ENCODE measurements at regions not wholly inside any gene's neighbourhood (a gene's known extent, or its start where the extent isn't known, plus 50 kb on each side); places are given as distances from the start of the nearest gene placed in this dataset.
"Not testable (repeated sequence)": the region's sequence is repeated elsewhere in the genome, so short reads cannot be mapped to it uniquely, and the experiment has no call there.

GRCh38 chr6:1445650-1446330 lies 56.4 kb downstream of the FOXF2 start:
- no peak for DNase-seq

DNA sequence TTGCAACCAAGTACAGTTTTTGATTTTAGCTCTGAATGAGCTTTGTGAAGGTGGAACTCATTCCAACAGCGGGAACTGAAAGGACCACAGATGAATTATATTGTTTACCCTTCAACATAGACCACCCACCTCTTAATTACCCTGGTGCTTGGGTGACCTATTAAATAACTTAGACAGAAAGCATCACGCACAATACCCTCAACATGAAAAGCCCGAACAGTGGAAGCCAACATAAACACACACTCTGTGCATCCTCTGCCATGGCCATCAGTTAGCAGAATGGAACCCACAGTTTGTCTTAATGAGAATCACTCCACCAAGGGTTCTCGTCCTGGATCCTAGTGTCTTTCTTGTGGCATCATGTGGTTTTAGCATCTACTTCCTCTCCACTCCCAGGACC lies 60.5 kb downstream of the FOXF2 start:
- DNase-seq: no peak

- no peak for DNase-seq
Measured at GRCh38 chr6:1453024-1453423, 63.6 kb downstream of the FOXF2 start.

DNA sequence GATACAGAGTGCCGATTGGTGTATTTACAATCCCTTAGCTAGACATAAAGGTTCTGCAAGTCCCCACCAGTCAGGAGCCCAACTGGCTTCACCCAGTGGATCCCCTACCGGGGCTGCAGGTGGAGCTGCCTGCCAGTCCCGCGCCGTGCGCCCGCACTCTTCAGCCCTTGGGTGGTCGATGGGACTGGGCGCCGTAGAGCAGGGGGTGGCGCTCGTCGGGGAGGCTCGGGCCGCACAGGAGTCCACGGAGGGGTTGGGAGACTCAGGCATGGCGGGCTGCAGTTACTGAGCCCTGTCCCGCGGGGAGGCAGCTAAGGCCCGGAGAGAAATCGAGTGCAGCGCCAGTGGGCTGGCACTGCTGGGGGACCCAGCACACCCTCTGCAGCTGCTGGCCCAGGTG lies 67.4 kb downstream of the FOXF2 start:
- DNase-seq: not testable (repeated sequence)

GRCh38 chr6:1461207-1461606 lies 71.8 kb downstream of the FOXF2 start:
- peak in 2 of 3 donors; percentile 0 to 17 for DNase-seq

- DNase-seq: no peak
Measured at GRCh38 chr6:1461736-1462135, 72.4 kb downstream of the FOXF2 start.

DNA sequence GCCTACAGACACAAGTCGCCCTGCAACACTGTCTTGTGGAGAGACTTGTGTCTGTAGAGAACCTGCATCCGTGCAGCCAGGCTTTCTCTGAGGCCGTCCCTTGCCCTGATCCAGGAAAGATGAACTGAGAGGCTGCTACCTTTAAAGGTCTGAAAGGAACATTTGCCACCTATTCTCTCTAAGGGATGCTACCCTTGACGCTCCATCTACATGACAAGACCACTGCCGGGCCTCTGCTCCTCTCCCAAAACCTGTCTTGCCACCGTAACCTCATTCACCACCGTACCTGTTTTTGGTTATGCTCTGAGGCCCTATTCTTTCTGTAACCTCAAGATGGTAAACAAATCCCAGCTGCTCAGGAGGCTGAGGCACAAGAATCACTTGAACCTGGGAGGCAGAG lies 73.9 kb downstream of the FOXF2 start:
- DNase-seq: no peak

DNA sequence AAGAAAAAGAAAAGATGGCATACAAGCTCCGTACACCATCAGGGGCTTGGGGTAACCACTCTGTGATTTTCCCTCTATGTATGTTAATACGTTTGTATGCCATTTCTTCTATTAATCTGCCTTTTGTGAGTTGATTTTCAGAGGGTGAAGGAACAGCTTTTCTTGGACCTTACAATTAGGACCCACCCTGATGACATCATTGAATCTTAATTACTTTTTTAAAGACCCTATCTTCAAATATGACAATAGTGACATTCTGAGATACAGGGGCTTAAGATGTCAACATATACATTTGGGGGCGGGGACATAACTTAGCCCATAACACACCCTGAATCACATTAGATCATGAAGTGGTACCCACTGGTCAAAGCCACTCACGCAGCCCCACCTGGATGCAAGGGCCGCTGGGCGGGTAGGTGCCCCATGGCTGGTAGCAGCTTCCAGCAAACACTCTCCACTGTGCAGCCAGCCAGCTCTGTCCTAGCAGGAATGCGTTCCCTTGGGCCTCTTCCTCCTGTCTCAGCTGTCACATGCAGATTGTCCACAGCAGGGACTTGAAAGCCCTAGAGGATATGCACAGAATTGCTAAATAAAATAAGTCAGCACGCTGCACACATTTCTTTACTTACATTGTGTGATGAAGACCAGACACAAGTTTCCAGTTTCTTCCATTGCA lies 74.5 kb downstream of the FOXF2 start:
- DNase-seq: no peak

GRCh38 chr6:1464781-1465370 lies 75.5 kb downstream of the FOXF2 start:
- DNase-seq: no peak

DNA sequence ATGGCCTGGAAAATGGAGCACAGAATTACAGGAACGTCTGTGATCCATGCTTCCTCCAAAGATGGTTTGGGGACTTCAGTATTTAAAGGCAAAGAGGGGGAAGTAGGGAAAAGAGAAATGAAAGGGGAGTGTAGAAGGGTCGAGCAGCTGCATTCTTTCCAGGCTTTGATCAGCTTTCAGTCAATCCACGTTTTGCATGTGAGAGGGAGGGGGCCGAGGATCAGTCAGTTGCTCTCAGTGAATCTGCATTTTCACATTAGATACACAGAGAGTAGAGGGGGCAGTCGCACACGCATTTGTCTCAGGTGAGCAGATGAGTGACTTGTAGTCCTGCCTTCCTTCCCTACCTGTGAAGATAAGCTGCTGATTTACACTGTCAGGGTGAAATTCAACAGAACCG lies 78.8 kb downstream of the FOXF2 start:
- no peak for DNase-seq

DNA sequence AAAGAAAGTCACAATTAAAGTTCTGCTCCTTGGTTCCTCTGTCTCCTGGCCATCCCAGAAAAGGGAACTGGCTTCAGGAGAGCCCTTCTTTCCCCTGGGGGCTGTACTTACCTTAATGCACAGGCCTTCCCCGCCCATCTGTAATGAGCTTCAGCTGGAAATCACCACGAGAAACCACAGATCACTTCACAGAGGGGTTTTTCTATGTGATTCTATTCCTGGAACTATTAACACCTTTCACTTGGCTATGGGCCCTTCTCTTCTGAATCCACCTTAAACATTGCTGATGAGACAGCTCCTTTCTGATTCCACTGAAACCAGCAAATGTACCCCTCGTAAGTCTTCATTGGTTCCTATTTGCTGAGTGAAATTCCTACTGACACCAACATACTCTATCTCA lies 80.7 kb downstream of the FOXF2 start:
- no peak for DNase-seq

DNA sequence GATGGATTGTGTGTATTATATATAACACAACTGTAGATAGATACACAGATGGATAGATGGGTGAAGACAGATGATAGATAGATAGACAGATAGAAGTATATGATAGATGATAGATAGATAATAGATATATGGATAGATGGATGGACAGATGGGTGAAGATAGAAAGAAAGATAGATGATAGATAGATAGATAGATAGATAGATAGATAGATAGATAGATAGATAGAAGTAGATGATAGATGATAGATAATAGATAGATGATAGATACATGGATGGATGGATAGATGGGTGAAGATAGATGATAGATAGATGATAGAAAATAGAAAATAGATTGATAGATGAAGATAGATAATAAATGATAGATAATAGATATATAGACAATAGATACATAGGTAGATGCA lies 83.3 kb downstream of the FOXF2 start:
- no peak for DNase-seq

DNA sequence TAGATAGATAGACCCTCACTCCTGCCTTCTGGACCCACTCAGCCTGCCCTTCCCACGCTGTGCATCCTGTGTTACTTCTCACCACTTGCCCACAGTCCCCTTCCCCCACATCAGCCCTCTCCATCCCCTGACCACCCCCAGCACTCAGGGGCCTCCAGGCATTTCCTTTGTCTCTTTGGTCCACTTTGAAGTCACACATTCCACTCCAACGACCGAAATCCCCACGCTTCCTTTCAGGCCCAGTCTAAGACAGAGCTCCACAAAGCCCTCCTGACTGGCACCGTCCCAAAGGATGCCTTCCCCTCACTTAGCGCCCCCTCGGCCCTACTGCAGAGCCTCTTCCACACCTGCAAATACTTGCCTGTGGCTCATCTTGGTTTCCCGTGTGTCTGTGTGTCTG lies 83.8 kb downstream of the FOXF2 start:
- DNase-seq: no peak

DNA sequence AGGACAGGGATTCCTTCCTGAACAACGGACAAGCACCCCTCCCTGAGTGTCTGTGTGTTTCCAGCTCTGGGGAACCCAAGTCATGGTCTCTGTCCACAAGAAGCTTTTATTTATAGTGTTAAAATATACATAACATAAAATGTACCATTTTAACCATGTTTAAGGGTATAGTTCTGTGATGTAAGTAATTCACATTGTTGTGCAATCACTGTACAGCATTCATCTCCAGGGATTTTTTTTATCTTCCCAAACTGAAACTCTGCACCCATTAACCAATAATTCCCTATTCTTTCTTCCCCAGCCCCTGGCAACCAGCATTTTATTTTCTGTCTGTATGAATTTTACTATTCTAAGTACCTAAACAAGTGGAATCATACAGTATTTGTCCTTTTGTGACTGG lies 84.2 kb downstream of the FOXF2 start:
- no peak for DNase-seq

- DNase-seq: no peak
Measured at GRCh38 chr6:1474205-1474604, 84.8 kb downstream of the FOXF2 start.

- no peak for DNase-seq
Measured at GRCh38 chr6:1475174-1475573, 85.8 kb downstream of the FOXF2 start.

GRCh38 chr6:1477432-1478090 lies 88.2 kb downstream of the FOXF2 start:
- DNase-seq: no peak

- DNase-seq: not testable (repeated sequence)
Measured at GRCh38 chr6:1478163-1478826, 88.9 kb downstream of the FOXF2 start.

GRCh38 chr6:1479095-1479494 lies 89.7 kb downstream of the FOXF2 start:
- DNase-seq: no peak

DNA sequence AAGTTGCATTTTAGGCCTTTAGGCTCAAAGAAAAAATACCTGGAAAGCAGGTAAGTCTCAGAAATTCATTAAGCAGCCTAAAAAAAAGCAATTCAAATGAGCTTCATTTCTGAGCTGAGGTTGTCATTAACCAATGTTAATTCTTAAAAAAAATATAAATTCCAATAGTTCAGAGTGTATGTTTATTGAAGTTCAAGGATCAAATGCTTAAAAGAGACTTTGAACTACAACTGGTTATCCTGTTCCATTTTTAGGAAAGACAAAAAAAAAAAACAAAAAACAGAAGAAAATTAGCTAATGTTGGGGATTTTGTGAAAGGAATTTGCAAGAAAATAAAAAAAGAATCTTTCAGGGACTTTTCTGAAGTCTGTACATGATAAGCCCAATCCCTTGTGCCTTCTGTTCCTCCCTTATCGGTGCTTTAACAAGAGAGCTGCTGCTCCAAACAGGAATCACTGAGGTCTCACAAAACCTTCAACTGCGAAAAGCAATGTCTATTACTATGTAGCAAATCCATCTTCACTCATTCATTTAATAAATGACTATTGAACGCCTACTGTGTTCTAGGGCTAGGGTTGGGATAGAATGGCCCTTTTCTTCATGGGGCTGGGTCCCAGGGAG lies 90.3 kb downstream of the FOXF2 start:
- DNase-seq: no peak

DNA sequence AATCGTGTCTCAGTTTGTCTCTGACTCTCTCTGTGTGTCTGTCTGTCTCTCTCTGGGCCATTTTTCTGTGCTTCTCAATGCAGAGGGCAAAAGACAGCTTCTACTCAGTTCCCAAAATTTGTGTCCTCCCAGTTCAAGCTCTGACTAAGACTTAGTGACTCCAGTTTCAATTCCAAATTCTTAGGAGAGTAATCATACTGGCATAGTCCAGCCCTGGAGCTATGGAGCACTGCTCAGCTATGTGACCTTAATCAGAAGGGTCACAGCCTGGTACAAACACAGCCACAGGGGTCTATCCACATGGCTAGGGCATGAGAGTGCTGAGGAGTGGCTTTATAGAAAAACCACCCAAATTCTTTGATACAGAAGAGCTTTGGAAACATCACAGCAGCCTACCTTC lies 91.9 kb downstream of the FOXF2 start:
- DNase-seq: no peak

- DNase-seq: no peak
Measured at GRCh38 chr6:1482381-1483166, 93.2 kb downstream of the FOXF2 start.

All from suppressor macrophage treated with lipopolysaccharide for 1 hour (primary cell).